Skeletal muscle tissue (tissue), 3 donors: ENCODE measurements at regions not wholly inside any gene's neighbourhood (a gene's known extent, or its start where the extent isn't known, plus 50 kb on each side); places are given as distances from the start of the nearest gene placed in this dataset.
"Not testable (repeated sequence)": the region's sequence is repeated elsewhere in the genome, so short reads cannot be mapped to it uniquely, and the experiment has no call there.

Experiments used
- H3K27ac ChIP-seq: one replicate; pipeline ENCODE4 v1.7.0; 2013; ENCODE audit warnings: mild to moderate bottlenecking, low read depth, low read length, inconsistent platforms
- H3K27me3 ChIP-seq, 3 donors: one replicate each; pipeline ENCODE4 v1.7.0; 2013; ENCODE audit warnings: low read length in 3 of 3; ENCODE audit not compliant: control insufficient read depth in 3 of 3, insufficient read depth in 3 of 3
- H3K36me3 ChIP-seq, 3 donors: one replicate each; pipeline ENCODE4 v1.7.0; 2013; ENCODE audit warnings: low read length in 3 of 3; ENCODE audit not compliant: control insufficient read depth in 3 of 3, insufficient read depth in 3 of 3
- H3K4me1 ChIP-seq, 3 donors: one replicate each; pipeline ENCODE4 v1.7.0; 2013; ENCODE audit warnings: low read length in 3 of 3, mild to moderate bottlenecking in 3 of 3; ENCODE audit not compliant: control insufficient read depth in 3 of 3, insufficient read depth in 3 of 3
- H3K4me3 ChIP-seq, 3 donors: one replicate each; pipeline ENCODE4 v1.7.0; 2013; ENCODE audit warnings: low read length in 3 of 3
- H3K9ac ChIP-seq, 3 donors: one replicate each; pipeline ENCODE4 v1.7.0; 2013; ENCODE audit warnings: low read length in 3 of 3, mild to moderate bottlenecking in 3 of 3, moderate library complexity in 2 of 3, low read depth in 1 of 3
- H3K9me3 ChIP-seq, 3 donors: one replicate each; pipeline ENCODE4 v1.7.0; 2013; ENCODE audit warnings: low read length in 3 of 3; ENCODE audit not compliant: control insufficient read depth in 3 of 3
- donor health status: Osteomylitis.

GRCh38 chr5:142210011-142210410, 101.4 kb downstream of the NDFIP1 start:
- no peak overlapping the region for H3K4me3 ChIP-seq
- no peak overlapping the region for H3K9ac ChIP-seq
- no peaks in the 10 kb centered on the region for H3K4me1 ChIP-seq

GRCh38 chr5:142208777-142209312, 100.3 kb downstream of the NDFIP1 start:
- peaks cover 0 to 2% (median 0%) of the 10 kb centered on the region in 3 donors for H3K27me3 ChIP-seq
- no peak overlapping the region for H3K27ac ChIP-seq
- H3K4me1 ChIP-seq, result no peaks in the 10 kb centered on the region
- H3K36me3 ChIP-seq, result no peaks in the 10 kb centered on the region
- no peak overlapping the region for H3K4me3 ChIP-seq
- no peaks in the 10 kb centered on the region for H3K9me3 ChIP-seq
- no peak overlapping the region for H3K9ac ChIP-seq

More at GRCh38 chr5:142210011-142210410, 101.4 kb downstream of the NDFIP1 start:
- Histone ChIP-seq H3K27me3 (peaks cover 0 to 2% (median 0%) of the 10 kb centered on the region in 3 donors), H3K9me3 (no peaks in the 10 kb centered on the region), H3K36me3 (no peaks in the 10 kb centered on the region), H3K27ac (no peak overlapping the region)

GRCh38 chr5:142208244-142208643, 99.7 kb downstream of the NDFIP1 start:
- not testable (repeated sequence) for H3K4me1 ChIP-seq, H3K27ac ChIP-seq, H3K9me3 ChIP-seq, H3K27me3 ChIP-seq, H3K36me3 ChIP-seq, H3K9ac ChIP-seq, H3K4me3 ChIP-seq

GRCh38 chr5:142206801-142207200, 98.2 kb downstream of the NDFIP1 start:
- Histone ChIP-seq H3K4me1 (no peaks in the 10 kb centered on the region), H3K9ac (no peak overlapping the region), H3K9me3 (no peaks in the 10 kb centered on the region), H3K4me3 (no peak overlapping the region), H3K27me3 (peaks cover 0 to 2% (median 0%) of the 10 kb centered on the region in 3 donors), H3K36me3 (no peaks in the 10 kb centered on the region), H3K27ac (no peak overlapping the region)

GRCh38 chr5:142204219-142204618, 95.6 kb downstream of the NDFIP1 start:
- no peaks in the 10 kb centered on the region for H3K36me3 ChIP-seq
- H3K4me3 ChIP-seq, result no peak overlapping the region
- peaks cover 0 to 2% (median 0%) of the 10 kb centered on the region in 3 donors for H3K27me3 ChIP-seq
- no peak overlapping the region for H3K27ac ChIP-seq
- no peaks in the 10 kb centered on the region for H3K9me3 ChIP-seq
- no peak overlapping the region for H3K9ac ChIP-seq
- H3K4me1 ChIP-seq, result no peaks in the 10 kb centered on the region
